B cell (primary cell): ENCODE measurements at regions not wholly inside any gene's neighbourhood (a gene's known extent, or its start where the extent isn't known, plus 50 kb on each side); places are given as distances from the start of the nearest gene placed in this dataset.

Source experiments
- ATAC-seq: fragments of 200-7000 bp; cut with Tn5 transposase; one replicate; pipeline ENCODE4 v1.10.0; 2021; ENCODE audit warnings: low read depth, mild to moderate bottlenecking, moderate number of reproducible peaks, moderate library complexity
- CTCF ChIA-PET: fragments of 350-600 bp; sonication (Branson Sonifier 250); formaldehyde crosslinking; loops from one replicate; lab custom pipeline; 2021; ENCODE audit warnings: antibody characterized with exemption, inconsistent platforms; lab: Charles Lee
- POLR2A ChIA-PET: fragments of 350-600 bp; sonication (Branson Sonifier 250); formaldehyde crosslinking; loops from one replicate; lab custom pipeline; 2021; ENCODE audit warnings: antibody characterized with exemption; lab: Charles Lee
- DNase-seq: peaks from one replicate; pipeline ENCODE4 v3.0.0; 2013
- H2AFZ ChIP-seq: 2 replicates; pipeline ENCODE4 v1.6.1; 2012; ENCODE audit warnings: mild to moderate bottlenecking, low read depth, low read length; ENCODE audit not compliant: insufficient read depth, poor library complexity, severe bottlenecking
- H3K27ac ChIP-seq, 2 donors: 1 replicate in 1 of 2; 2 replicates in 1 of 2; pipeline ENCODE4 v1.5.1; 2012 to 2013; ENCODE audit warnings: low read length in 2 of 2, mild to moderate bottlenecking in 2 of 2, moderate library complexity in 1 of 2
- H3K27me3 ChIP-seq, 4 experiments: fragments of 200-600 bp in 1 of 4; sonication (generic) in 1 of 4; replicated peaks in 1 of 4; 1 replicate in 2 of 4; 2 replicates in 2 of 4; pipeline versions ENCODE4 v1.6.1 to v1.7.0; 2013 to 2016; ENCODE audit warnings: low read length in 3 of 4, mild to moderate bottlenecking in 2 of 4, mixed read lengths in 1 of 4, moderate library complexity in 1 of 4; ENCODE audit not compliant: insufficient read depth in 4 of 4, control insufficient read depth in 3 of 4; ENCODE audit errors: control extremely low read depth in 1 of 4
- H3K36me3 ChIP-seq, 2 experiments: replicated peaks in 1 of 2; 1 replicate in 1 of 2; 2 replicates in 1 of 2; pipeline versions ENCODE4 v1.6.1 to v1.7.1; 2013; ENCODE audit warnings: low read length in 1 of 2; ENCODE audit not compliant: insufficient read depth in 2 of 2, control insufficient read depth in 1 of 2; ENCODE audit errors: control extremely low read depth in 1 of 2, extremely low read depth in 1 of 2
- H3K4me1 ChIP-seq, 2 donors: fragments of 200-600 bp in 1 of 2; sonication (generic) in 1 of 2; 1 replicate in 1 of 2; 2 replicates in 1 of 2; pipeline versions ENCODE4 v1.5.1 to v1.6.1; 2013 to 2017; ENCODE audit warnings: low read length in 2 of 2; ENCODE audit not compliant: control insufficient read depth in 2 of 2, insufficient read depth in 2 of 2
- H3K4me2 ChIP-seq: replicated peaks from 2 replicates; pipeline ENCODE3; 2012; ENCODE audit warnings: mild to moderate bottlenecking, low read depth, low read length; ENCODE audit not compliant: poor library complexity, severe bottlenecking
- H3K4me3 ChIP-seq, 5 experiments: fragments of 200-600 bp in 1 of 5; sonication (generic) in 1 of 5; 1 replicate in 3 of 5; 2 replicates in 2 of 5; pipeline versions ENCODE4 v1.5.1 to v1.7.0; 2011 to 2016; ENCODE audit warnings: low read length in 4 of 5, mild to moderate bottlenecking in 4 of 5, low read depth in 2 of 5, control low read depth in 1 of 5, moderate library complexity in 1 of 5; ENCODE audit not compliant: insufficient read depth in 1 of 5; ENCODE audit errors: control extremely low read depth in 1 of 5, extremely low read depth in 1 of 5
- H3K79me2 ChIP-seq: fragments of 200-600 bp; sonication (generic); one replicate; pipeline ENCODE4 v1.6.0; 2016; ENCODE audit warnings: low read length; ENCODE audit not compliant: control insufficient read depth, insufficient read depth
- H3K9ac ChIP-seq: fragments of 200-600 bp; sonication (generic); 2 replicates; pipeline ENCODE4 v1.6.1; 2017; ENCODE audit warnings: mild to moderate bottlenecking, low read length, moderate library complexity
- H3K9me3 ChIP-seq, 3 donors: one replicate each; pipeline versions ENCODE4 v1.6.1 to v1.7.1; 2013; ENCODE audit warnings: low read length in 2 of 3; ENCODE audit not compliant: control insufficient read depth in 2 of 3, insufficient read depth in 1 of 3; ENCODE audit errors: control extremely low read depth in 1 of 3
- H4K20me1 ChIP-seq: 2 replicates; pipeline ENCODE4 v1.6.0; 2012; ENCODE audit warnings: mild to moderate bottlenecking, low read length; ENCODE audit not compliant: insufficient read depth, control insufficient read depth, poor library complexity, severe bottlenecking
- H3K27ac Mint-ChIP-seq: one replicate; pipeline ENCODE4 v1.8.0; 2021; ENCODE audit warnings: mixed read lengths
- H3K27me3 Mint-ChIP-seq: one replicate; pipeline ENCODE4 v1.8.0; 2021; ENCODE audit warnings: mixed read lengths
- H3K4me1 Mint-ChIP-seq: one replicate; pipeline ENCODE4 v1.8.0; 2021; ENCODE audit warnings: mixed read lengths
- H3K4me3 Mint-ChIP-seq: one replicate; pipeline ENCODE4 v1.8.0; 2021; ENCODE audit warnings: mixed read lengths
- H3K9me3 Mint-ChIP-seq: one replicate; pipeline ENCODE4 v1.8.0; 2022; ENCODE audit warnings: mixed read lengths; ENCODE audit not compliant: insufficient read depth
- EZH2 ChIP-seq: IDR thresholded peaks from 2 replicates; pipeline ENCODE4 v1.6.1; 2012; ENCODE audit warnings: borderline replicate concordance, low read depth, mild to moderate bottlenecking, moderate library complexity, low read length; ENCODE audit not compliant: insufficient read depth, poor library complexity, severe bottlenecking
- WGBS: methylation state at CpG from one replicate; pipeline ENCODE4 v1.1.5; 2013; ENCODE audit warnings: missing lambda C conversion rate; ENCODE audit not compliant: insufficient coverage; 5-methylcytosine and 5-hydroxymethylcytosine counted together
- intact Hi-C: fragments of 100-400 bp; cut with micrococcal nuclease; formaldehyde crosslinking; loops from one replicate; pipeline ENCODE4 v1.10.0; 2022
- TF ChIP-seq, protein P1 (sequence below): fragments of 200-600 bp; IDR thresholded peaks from one replicate; pipeline ENCODE4 v1.8.0; 2022; ENCODE audit warnings: antibody characterized with exemption, mild to moderate bottlenecking

DNA sequence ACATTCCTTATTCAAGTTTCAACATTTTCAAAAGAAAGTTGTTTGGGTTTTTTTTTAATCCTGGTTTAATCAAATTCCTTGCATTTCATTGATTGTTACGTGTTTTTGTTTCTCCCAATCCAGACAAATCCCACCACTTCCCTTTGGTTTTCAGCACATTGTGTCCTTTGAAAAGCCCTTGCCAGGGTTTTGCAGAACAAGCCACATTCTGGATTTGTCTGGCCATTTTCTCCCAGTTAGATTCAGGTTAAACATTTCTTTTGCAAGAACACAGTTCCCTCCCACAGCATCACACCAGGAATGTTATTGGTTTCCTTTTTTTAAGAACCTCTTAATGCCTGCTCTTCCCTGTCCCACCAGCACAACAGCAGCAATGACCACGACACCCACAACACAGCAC lies 278.0 kb upstream of the SALL1 start:
- Histone ChIP-seq H3K36me3 (no peaks in the 10 kb centered on the region), H3K4me3 (no peak overlapping the region), H3K79me2 (no peaks in the 10 kb centered on the region), H3K27me3 (no peaks in the 10 kb centered on the region), H3K9ac (no peak overlapping the region), H3K27ac (no peak overlapping the region), H3K4me2 (no peak overlapping the region), H3K4me1 (no peaks in the 10 kb centered on the region), H2AFZ (no peak overlapping the region), H3K9me3 (peaks cover 0 to 3% (median 0%) of the 10 kb centered on the region in 3 donors), H4K20me1 (no peaks in the 10 kb centered on the region)
- TF ChIP-seq, protein P1, sequence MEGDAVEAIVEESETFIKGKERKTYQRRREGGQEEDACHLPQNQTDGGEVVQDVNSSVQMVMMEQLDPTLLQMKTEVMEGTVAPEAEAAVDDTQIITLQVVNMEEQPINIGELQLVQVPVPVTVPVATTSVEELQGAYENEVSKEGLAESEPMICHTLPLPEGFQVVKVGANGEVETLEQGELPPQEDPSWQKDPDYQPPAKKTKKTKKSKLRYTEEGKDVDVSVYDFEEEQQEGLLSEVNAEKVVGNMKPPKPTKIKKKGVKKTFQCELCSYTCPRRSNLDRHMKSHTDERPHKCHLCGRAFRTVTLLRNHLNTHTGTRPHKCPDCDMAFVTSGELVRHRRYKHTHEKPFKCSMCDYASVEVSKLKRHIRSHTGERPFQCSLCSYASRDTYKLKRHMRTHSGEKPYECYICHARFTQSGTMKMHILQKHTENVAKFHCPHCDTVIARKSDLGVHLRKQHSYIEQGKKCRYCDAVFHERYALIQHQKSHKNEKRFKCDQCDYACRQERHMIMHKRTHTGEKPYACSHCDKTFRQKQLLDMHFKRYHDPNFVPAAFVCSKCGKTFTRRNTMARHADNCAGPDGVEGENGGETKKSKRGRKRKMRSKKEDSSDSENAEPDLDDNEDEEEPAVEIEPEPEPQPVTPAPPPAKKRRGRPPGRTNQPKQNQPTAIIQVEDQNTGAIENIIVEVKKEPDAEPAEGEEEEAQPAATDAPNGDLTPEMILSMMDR, result no peak
- no peak for TF ChIP-seq EZH2
- WGBS, result 86% methylated on average over 1 of the region's 2 CpGs
- DNase-seq (no peak), ATAC-seq (no peak)
- no peak overlapping the region for H3K27ac Mint-ChIP-seq
- CTCF ChIA-PET, result no interaction called here
- peaks cover 2% of the 10 kb centered on the region for H3K9me3 Mint-ChIP-seq
- H3K4me3 Mint-ChIP-seq, result no peak overlapping the region
- no peaks in the 10 kb centered on the region for H3K27me3 Mint-ChIP-seq
- no peaks in the 10 kb centered on the region for H3K4me1 Mint-ChIP-seq
- intact Hi-C loops, result no loop called here
- POLR2A ChIA-PET, result no interaction called here

DNA sequence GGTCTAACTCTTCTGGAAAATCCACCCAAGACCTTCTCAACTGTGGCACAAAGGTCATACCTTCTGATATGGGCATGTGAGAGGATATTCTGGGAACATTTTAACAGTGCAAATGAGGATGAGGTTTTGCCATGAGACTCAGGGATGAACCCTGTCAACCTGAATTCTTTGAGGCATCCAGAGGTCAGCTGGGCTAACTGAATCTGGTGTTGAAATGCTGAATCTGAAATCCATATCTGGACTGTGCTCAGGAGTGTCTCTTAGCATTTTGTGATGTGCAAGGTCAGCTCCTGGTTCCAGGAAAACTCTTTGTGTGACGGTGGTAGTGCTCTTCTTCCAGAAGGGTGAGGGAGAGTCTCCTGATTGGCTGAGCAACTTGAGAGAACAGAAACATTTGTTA lies 276.0 kb upstream of the SALL1 start:
- Mint-ChIP-seq H3K27ac (no peak overlapping the region), H3K9me3 (peaks cover 2% of the 10 kb centered on the region), H3K4me1 (no peaks in the 10 kb centered on the region), H3K4me3 (no peak overlapping the region), H3K27me3 (no peaks in the 10 kb centered on the region)
- Histone ChIP-seq H3K9me3 (peaks cover 0 to 4% (median 0%) of the 10 kb centered on the region in 3 donors), H3K27ac (no peak overlapping the region), H3K4me1 (no peaks in the 10 kb centered on the region), H3K4me3 (no peak overlapping the region), H3K36me3 (no peaks in the 10 kb centered on the region), H4K20me1 (no peaks in the 10 kb centered on the region), H2AFZ (no peak overlapping the region), H3K4me2 (no peak overlapping the region), H3K79me2 (no peaks in the 10 kb centered on the region), H3K9ac (no peak overlapping the region), H3K27me3 (no peaks in the 10 kb centered on the region)
- 60% methylated on average over 1 of the region's 1 CpG for WGBS
- DNase-seq (no peak), ATAC-seq (no peak)
- CTCF ChIA-PET, result no interaction called here
- POLR2A ChIA-PET, result no interaction called here
- TF ChIP-seq, protein P1, result no peak
- no peak for TF ChIP-seq EZH2
- intact Hi-C loops, result no loop called here
